ENCODE measurements at regions not wholly inside any gene's neighbourhood (a gene's known extent, or its start where the extent isn't known, plus 50 kb on each side); places are given as distances from the start of the nearest gene placed in this dataset.

GRCh38 chr10:125296598-125296997 lies 136.2 kb upstream of the CTBP2 start:
- DNase-seq (ENCODE audit: low read depth), result no peak
- Histone ChIP-seq H3K36me3 (ENCODE audit: control insufficient read depth, insufficient read depth, low read length) (no peaks in the 10 kb centered on the region), H3K4me3 (ENCODE audit: low read depth, low read length) (no peak overlapping the region), H3K27me3 (ENCODE audit: control insufficient read depth, insufficient read depth, low read length) (no peaks in the 10 kb centered on the region)
- no peak for TF ChIP-seq CTCF (IDR thresholded peaks at IDR 0.05; ENCODE audit: insufficient read depth, low read length, poor library complexity, severe bottlenecking)

- no peaks in the 10 kb centered on the region for H3K36me3 ChIP-seq (ENCODE audit: control insufficient read depth, insufficient read depth, low read length)
- no peak for TF ChIP-seq CTCF (IDR thresholded peaks at IDR 0.05; ENCODE audit: insufficient read depth, low read length, poor library complexity, severe bottlenecking)
- no peaks in the 10 kb centered on the region for H3K27me3 ChIP-seq (ENCODE audit: control insufficient read depth, insufficient read depth, low read length)
- DNase-seq (ENCODE audit: low read depth), result no peak
- H3K4me3 ChIP-seq (ENCODE audit: low read depth, low read length), result no peak overlapping the region
Observed at GRCh38 chr10:125294109-125294508, 133.7 kb upstream of the CTBP2 start.

GRCh38 chr10:125291836-125292235 lies 131.5 kb upstream of the CTBP2 start:
- DNase-seq (ENCODE audit: low read depth), result no peak
- TF ChIP-seq CTCF (IDR thresholded peaks at IDR 0.05; ENCODE audit: insufficient read depth, low read length, poor library complexity, severe bottlenecking), result no peak
- no peaks in the 10 kb centered on the region for H3K27me3 ChIP-seq (ENCODE audit: control insufficient read depth, insufficient read depth, low read length)
- no peaks in the 10 kb centered on the region for H3K36me3 ChIP-seq (ENCODE audit: control insufficient read depth, insufficient read depth, low read length)
- no peak overlapping the region for H3K4me3 ChIP-seq (ENCODE audit: low read depth, low read length)

- H3K4me3 ChIP-seq (ENCODE audit: low read depth, low read length), result no peak overlapping the region
- DNase-seq (ENCODE audit: low read depth), result no peak
- no peak for TF ChIP-seq CTCF (IDR thresholded peaks at IDR 0.05; ENCODE audit: insufficient read depth, low read length, poor library complexity, severe bottlenecking)
Observed at GRCh38 chr10:125289461-125289860, 129.1 kb upstream of the CTBP2 start.

GRCh38 chr10:125284875-125285597 lies 124.7 kb upstream of the CTBP2 start:
- no peak for DNase-seq (ENCODE audit: low read depth)
- H3K4me3 ChIP-seq (ENCODE audit: low read depth, low read length), result no peak overlapping the region
- TF ChIP-seq CTCF (IDR thresholded peaks at IDR 0.05; ENCODE audit: insufficient read depth, low read length, poor library complexity, severe bottlenecking), result no peak

More at GRCh38 chr10:125289461-125289860, 129.1 kb upstream of the CTBP2 start:
- H3K36me3 ChIP-seq (ENCODE audit: control insufficient read depth, insufficient read depth, low read length), result no peaks in the 10 kb centered on the region
- no peaks in the 10 kb centered on the region for H3K27me3 ChIP-seq (ENCODE audit: control insufficient read depth, insufficient read depth, low read length)

More at GRCh38 chr10:125284875-125285597, 124.7 kb upstream of the CTBP2 start:
- Histone ChIP-seq H3K36me3 (ENCODE audit: control insufficient read depth, insufficient read depth, low read length) (no peaks in the 10 kb centered on the region), H3K27me3 (ENCODE audit: control insufficient read depth, insufficient read depth, low read length) (no peaks in the 10 kb centered on the region)

Measured in kidney epithelial cell (primary cell).